ENCODE measurements at regions not wholly inside any gene's neighbourhood (a gene's known extent, or its start where the extent isn't known, plus 50 kb on each side); places are given as distances from the start of the nearest gene placed in this dataset.

GRCh38 chr2:554444-554843, 122.8 kb downstream of the TMEM18 start:
- DNase-seq (ENCODE audit: low read depth) = no peak

DNA sequence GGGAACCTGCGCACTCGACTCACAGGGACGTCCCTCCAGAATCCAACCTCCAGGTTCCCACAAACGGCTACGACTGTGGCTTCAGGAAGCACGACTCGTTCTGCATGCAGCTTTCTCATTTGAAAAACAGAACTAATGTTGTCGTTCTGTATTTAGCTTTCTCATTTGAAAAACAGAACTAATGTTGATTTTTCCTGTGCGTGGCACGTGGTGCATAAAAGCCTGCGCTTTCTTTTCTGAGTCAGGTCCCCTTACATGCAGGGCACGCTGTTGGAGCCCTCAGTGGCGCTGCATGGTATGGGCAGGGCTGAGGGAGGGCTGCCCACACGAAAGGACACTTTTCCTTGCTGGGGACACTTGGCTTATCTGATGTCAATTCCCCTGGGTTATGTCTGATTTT, 124.3 kb downstream of the TMEM18 start:
- no peak for DNase-seq (ENCODE audit: low read depth)

- no peak for DNase-seq (ENCODE audit: low read depth)
Observed at GRCh38 chr2:551621-552020, 125.6 kb downstream of the TMEM18 start.

DNA sequence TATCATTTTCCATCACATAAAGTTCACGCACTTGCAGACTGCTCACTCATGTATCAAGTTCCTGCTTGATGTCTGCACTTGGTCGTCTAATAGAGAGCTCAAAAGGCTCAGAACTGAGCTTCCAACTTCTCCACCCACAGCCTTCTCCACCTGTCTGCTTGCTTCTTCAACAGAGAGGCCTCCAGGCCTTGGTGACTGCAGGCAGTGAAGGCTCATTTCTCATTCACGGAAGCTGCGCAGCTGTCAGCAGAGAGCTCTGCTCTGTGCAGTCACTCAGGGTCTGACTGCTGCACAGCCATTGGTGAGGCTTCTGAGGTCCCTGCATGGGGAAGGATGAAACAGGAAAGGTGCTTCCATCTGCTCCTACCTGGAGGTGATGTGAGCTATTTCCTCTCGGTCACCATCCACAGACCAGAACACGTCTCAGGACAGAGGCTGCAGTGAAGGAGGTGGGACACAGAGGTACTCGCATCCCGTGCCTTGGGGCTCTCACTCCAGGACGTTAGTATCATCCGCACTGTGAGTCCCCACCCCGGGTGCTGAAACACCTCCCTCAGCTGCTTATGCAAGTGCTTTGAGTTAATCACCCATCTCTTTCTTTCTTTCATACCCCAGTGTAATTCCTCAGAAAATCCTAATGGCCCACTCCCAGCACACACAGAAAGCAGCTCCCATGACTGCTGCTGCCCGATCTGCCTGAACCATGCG, 126.2 kb downstream of the TMEM18 start:
- DNase-seq (ENCODE audit: low read depth) = no peak

- no peak for DNase-seq (ENCODE audit: low read depth)
Observed at GRCh38 chr2:545711-546650, 131.2 kb downstream of the TMEM18 start.

GRCh38 chr2:545228-545627, 132.0 kb downstream of the TMEM18 start:
- DNase-seq (ENCODE audit: low read depth) = no peak

GRCh38 chr2:538646-539045, 138.6 kb downstream of the TMEM18 start:
- no peak for DNase-seq (ENCODE audit: low read depth)

- DNase-seq (ENCODE audit: low read depth) = no peak
Observed at GRCh38 chr2:535222-535621, 142.0 kb downstream of the TMEM18 start.

DNA sequence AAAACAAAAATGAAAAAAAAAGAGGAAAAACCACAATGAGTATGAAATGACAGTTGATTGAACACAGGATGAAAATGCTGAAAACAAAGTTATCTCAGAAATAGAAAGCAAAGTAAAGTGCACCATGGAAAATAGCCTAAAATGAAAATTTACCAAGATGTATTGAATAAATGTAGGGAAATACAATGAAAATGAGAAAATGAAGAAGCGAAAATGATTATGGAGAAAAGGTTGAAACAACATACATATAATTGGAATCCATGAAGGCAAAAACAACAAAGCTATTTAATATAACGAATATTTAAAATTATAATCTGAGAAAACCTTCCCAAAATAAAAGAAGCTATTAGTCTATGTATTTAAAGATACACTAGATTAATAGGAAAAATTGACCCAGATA, 147.4 kb downstream of the TMEM18 start:
- DNase-seq (ENCODE audit: low read depth) = no peak

DNA sequence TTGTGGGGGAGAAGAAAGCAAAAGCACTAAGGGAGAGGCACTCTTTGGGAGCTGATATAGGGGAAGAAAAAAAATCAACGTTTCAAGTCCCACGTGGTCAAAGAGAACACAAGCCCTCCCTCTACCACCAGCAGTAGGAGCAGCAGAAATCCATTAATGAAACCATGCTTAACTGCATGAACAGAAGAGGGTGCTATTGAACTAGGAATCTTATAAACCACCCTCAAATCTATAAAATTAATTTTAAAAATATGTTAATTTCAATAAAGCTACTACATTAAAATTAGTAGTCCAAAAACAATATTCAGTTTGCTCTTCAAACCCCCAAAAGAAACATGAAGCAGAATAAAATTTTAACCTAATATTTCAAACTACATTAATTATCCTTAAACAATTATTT, 147.8 kb downstream of the TMEM18 start:
- no peak for DNase-seq (ENCODE audit: low read depth)

DNA sequence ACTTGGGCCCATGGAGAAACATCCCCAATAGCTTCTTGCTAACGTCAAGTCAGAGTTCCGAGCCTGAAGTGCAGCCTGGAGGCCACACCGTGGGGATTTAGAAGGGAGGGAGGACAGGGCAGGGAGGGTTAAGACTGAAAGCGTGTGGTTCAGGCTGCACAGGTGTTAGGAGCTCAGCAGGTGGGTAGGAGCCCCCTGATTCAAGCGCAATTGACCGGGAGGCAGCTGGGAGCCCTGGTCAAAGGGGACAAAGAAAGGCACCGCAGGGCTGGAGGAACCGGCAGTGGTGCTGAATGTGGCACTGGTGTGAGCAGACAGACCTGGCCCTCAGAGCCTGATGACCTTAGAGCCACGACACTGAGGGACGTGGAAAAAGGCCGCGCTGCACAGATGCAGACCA, 149.6 kb downstream of the TMEM18 start:
- DNase-seq (ENCODE audit: low read depth) = no peak

DNA sequence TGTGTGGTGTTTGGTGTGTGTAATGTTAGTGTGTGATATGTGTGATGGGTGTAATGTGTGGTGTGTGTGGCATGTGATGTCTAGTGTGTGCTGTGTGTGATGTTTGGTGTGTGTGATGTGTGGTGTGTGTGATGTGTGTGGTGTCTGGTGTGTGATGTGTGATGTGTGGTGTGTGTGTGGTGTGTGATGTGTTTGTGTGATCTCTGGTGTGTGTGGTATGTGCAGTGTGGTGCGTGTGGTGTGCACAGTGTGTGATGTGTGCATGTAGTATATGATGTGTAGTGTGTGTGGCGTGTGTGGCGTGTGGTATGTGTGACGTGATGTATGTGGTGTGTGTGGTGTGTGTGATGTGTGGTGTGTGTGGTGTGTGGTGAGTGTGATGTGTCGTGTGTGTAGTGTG, 150.3 kb downstream of the TMEM18 start:
- no peak for DNase-seq (ENCODE audit: low read depth)

- DNase-seq (ENCODE audit: low read depth) = no peak
Observed at GRCh38 chr2:525611-526010, 151.6 kb downstream of the TMEM18 start.

- DNase-seq (ENCODE audit: low read depth) = no peak
Observed at GRCh38 chr2:525021-525420, 152.2 kb downstream of the TMEM18 start.

DNA sequence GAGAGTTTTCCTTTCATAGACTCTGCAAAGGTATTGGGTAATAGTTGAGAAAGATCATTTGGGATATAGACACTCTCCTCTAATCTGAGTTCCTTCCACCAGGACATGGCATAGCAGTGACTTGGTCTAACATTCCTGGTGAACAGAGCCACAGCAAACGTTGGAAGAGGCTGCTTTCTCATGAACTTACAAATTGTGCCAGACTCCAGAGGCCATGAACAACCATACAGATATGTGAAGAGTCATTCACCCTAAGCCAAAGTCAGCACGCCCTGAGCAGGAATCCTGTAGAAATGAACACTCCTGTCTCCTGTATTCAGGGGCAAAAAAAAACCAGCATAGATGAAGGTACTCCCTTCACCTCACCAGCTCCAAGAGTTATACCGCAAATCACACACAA, 152.8 kb downstream of the TMEM18 start:
- no peak for DNase-seq (ENCODE audit: low read depth)

- no peak for DNase-seq (ENCODE audit: low read depth)
Observed at GRCh38 chr2:523698-524270, 153.4 kb downstream of the TMEM18 start.

DNA sequence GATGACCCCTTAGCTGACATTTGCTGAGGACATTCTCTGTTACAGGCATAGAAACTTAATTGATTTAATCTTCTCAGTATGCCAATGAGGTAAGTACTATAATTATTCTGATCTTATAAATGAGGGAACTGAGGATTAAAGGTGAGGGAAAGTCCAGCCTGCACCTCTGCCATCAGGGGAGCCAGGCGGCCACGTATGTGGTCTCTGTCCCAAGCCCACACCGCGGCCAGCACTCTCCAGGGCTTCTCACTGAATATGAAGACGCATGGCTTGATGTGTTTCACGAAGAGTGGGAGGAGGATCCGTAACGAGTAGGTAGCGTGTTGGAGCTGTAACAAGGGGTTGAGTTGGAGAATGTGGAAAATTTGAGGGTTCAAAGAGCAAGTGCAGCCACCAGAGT, 154.4 kb downstream of the TMEM18 start:
- no peak for DNase-seq (ENCODE audit: low read depth)

DNA sequence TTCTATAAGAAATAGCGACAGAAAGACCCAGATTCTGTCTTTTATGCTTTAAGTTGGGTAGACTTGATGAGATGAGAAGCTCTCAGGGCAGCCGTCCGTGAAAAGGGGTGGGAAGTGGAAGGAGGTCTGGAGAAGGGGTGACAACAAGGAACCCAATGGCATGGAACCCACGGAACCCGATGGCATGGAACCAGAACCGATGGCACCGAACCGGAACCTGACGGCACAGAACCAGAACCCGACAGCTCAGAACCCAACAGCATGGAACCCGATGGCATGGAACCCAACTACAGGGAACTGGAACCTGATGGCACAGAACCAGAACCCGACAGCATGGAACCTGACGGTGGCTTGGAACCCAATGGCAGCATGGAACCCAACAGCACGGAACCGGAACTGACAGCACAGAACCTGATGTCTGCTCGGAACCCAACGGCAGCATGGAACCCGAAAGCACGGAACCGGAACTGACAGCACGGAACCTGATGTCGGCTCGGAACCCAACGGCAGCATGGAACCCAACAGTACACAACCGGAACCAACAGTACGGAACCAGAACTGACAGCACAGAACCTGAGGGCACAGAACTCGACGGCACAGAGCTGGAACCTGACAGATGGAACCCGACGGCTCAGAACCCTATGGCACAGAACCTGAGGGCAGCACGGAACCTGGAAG, 155.2 kb downstream of the TMEM18 start:
- DNase-seq (ENCODE audit: low read depth) = no peak

DNA sequence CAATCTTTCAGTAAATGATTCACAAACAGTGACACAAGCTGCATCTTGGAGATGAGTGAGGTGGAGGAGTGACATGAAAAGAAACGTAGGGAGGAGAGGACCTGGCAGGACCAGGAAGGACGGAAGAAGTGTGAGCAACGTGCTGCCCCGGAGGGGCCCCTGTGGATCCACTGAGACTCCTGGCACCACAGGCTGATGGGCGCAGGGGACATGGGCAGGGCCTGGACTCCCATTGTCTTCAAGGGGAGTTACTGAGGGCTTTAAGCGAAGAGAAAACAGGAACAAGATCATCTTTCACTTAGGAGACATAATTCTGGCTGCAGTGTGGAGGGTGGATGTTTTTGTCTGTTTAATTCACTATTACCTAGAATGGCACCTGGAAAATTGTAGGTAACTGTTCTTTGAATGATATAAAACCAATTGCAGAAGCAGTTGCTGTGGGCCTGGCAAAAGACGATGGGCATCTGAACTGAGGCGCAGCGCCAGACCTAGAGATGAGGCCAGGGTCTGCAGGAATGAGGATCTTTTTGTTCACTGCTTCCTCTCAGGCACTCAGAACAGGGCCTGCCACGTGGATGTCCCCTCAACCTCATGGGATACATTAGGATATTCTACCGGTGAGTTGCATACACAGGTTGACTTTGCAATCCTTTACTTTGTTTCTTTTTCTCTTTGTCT, 156.4 kb downstream of the TMEM18 start:
- no peak for DNase-seq (ENCODE audit: low read depth)

- no peak for DNase-seq (ENCODE audit: low read depth)
Observed at GRCh38 chr2:516944-517343, 160.3 kb downstream of the TMEM18 start.

DNA sequence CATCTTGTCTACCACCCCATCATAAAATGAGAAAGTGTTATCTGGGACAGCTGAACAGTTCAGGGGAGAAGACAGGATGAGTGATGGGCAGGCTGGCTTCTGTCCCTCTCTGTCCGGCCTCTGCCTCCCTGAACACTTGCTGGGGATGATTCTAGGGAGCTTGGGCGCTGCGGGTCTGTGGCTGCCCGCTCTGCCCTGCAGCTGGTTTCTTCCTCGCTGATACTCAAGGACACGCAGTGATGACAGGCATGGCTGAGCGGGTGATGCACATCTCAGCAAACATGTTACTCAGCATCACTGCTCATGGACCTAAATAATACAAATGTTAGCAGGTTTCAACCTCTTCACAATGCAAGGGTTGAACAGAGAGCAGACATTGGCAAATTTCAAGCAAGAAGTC, 161.1 kb downstream of the TMEM18 start:
- no peak for DNase-seq (ENCODE audit: low read depth)

All from myocyte (in vitro differentiated cells).